GM12878 (cell line): ENCODE measurements at regions not wholly inside any gene's neighbourhood (a gene's known extent, or its start where the extent isn't known, plus 50 kb on each side); places are given as distances from the start of the nearest gene placed in this dataset.
"Not testable (repeated sequence)": the region's sequence is repeated elsewhere in the genome, so short reads cannot be mapped to it uniquely, and the experiment has no call there.

ENCODE experiments used
- BHLHE40 ChIP-seq, 2 experiments: fragments of 450-650 bp in 1 of 2; IDR thresholded peaks; 2 replicates each; pipeline ENCODE4 v1.6.1; 2011 to 2017; ENCODE audit warnings: low read depth in 2 of 2, borderline replicate concordance in 1 of 2, improper control_type of control experiment in 1 of 2, low read length in 1 of 2, mild to moderate bottlenecking in 1 of 2
- EZH2 ChIP-seq: IDR thresholded peaks from 2 replicates; pipeline ENCODE4 v1.6.1; 2012; ENCODE audit warnings: low read depth, mild to moderate bottlenecking, control low read depth, inconsistent platforms, low read length, borderline replicate concordance; ENCODE audit not compliant: control insufficient read depth
- JUNB ChIP-seq: IDR thresholded peaks from 2 replicates; pipeline ENCODE4 v1.6.1; 2016; ENCODE audit warnings: antibody characterized with exemption, mild to moderate bottlenecking
- POLR2AphosphoS5 ChIP-seq: IDR thresholded peaks from 2 replicates; pipeline ENCODE4 v1.6.1; 2011; ENCODE audit warnings: mild to moderate bottlenecking, low read length, inconsistent platforms
- SIN3A ChIP-seq: IDR thresholded peaks from 2 replicates; pipeline ENCODE4 v1.6.1; 2012; ENCODE audit warnings: low read depth, low read length, improper control_type of control experiment
- SMC3 ChIP-seq: IDR thresholded peaks from 2 replicates; pipeline ENCODE4 v1.6.1; 2011; ENCODE audit warnings: low read length, improper control_type of control experiment, borderline replicate concordance
- TF ChIP-seq, protein P1 (sequence below): IDR thresholded peaks from 2 replicates; pipeline ENCODE4 v1.6.1; 2012; ENCODE audit warnings: low read depth, low read length, improper control_type of control experiment
- TF ChIP-seq, protein P2 (sequence below), 3 experiments: IDR thresholded peaks in 2 of 3; conservative IDR thresholded peaks in 1 of 3; 2 replicates each; pipeline ENCODE4 v1.5.1; 2011; ENCODE audit warnings: low read depth in 3 of 3, low read length in 3 of 3, mild to moderate bottlenecking in 3 of 3, control low read depth in 2 of 3, moderate library complexity in 2 of 3, inconsistent platforms in 1 of 3, mixed read lengths in 1 of 3; ENCODE audit not compliant: control insufficient read depth in 2 of 3, insufficient read depth in 1 of 3; ENCODE audit errors: extremely low read depth in 1 of 3
- TF ChIP-seq, protein P3 (sequence below): IDR thresholded peaks from 2 replicates; pipeline ENCODE4 v1.6.1; 2012; ENCODE audit warnings: low read depth, low read length, improper control_type of control experiment

DNA sequence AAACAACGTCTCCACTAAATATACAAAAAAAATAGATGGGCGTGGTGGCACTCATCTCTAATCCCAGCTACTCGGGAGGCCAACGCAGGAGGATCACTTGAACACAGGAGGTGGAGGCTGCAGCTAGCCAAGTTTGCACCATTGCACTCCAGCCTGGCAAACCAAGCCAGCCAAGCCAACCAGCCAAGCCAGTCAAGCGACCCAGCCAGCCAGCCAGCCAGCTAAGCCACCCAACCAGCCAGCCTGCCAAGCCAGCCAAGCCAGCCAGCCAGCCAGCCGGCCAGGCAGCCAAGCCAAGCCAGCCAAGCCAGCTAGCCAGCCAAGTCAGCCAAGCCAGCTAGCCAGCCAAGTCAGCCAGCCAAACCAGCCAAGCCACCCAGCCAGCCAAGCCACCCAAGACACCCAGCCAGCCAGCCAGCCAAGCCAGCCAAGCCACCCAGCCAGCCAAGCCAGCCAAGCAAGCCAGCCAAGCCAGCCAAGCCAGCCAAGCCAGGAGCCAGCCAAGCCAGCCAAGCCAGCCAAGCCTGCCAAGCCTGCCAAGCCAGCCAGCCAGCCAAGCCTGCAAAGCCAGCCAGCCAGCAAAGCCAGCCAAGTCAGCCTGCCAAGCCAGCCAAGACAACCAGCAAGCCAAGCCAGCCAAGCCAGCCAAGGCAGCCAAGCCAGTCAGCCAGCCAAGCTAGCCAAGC, 342.2 kb upstream of the PLGLB2 start:
- not testable (repeated sequence) for TF ChIP-seq POLR2AphosphoS5; JUNB; BHLHE40 (IDR thresholded peaks at IDR 0.05; ENCODE audit: borderline replicate concordance in 1 of 2, low read depth in 2 of 2, low read length in 1 of 2); SMC3; EZH2; SIN3A
- TF ChIP-seq, protein P1, sequence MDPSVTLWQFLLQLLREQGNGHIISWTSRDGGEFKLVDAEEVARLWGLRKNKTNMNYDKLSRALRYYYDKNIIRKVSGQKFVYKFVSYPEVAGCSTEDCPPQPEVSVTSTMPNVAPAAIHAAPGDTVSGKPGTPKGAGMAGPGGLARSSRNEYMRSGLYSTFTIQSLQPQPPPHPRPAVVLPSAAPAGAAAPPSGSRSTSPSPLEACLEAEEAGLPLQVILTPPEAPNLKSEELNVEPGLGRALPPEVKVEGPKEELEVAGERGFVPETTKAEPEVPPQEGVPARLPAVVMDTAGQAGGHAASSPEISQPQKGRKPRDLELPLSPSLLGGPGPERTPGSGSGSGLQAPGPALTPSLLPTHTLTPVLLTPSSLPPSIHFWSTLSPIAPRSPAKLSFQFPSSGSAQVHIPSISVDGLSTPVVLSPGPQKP: not testable (repeated sequence)
- TF ChIP-seq, protein P2, sequence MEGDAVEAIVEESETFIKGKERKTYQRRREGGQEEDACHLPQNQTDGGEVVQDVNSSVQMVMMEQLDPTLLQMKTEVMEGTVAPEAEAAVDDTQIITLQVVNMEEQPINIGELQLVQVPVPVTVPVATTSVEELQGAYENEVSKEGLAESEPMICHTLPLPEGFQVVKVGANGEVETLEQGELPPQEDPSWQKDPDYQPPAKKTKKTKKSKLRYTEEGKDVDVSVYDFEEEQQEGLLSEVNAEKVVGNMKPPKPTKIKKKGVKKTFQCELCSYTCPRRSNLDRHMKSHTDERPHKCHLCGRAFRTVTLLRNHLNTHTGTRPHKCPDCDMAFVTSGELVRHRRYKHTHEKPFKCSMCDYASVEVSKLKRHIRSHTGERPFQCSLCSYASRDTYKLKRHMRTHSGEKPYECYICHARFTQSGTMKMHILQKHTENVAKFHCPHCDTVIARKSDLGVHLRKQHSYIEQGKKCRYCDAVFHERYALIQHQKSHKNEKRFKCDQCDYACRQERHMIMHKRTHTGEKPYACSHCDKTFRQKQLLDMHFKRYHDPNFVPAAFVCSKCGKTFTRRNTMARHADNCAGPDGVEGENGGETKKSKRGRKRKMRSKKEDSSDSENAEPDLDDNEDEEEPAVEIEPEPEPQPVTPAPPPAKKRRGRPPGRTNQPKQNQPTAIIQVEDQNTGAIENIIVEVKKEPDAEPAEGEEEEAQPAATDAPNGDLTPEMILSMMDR (IDR thresholded peaks at IDR 0.05 in 2 of 3, conservative IDR thresholded peaks at IDR 0.05 in 1 of 3; ENCODE audit: control insufficient read depth in 2 of 3, extremely low read depth in 1 of 3, insufficient read depth in 1 of 3, low read depth in 3 of 3, low read length in 3 of 3): not testable (repeated sequence)
- TF ChIP-seq, protein P3, sequence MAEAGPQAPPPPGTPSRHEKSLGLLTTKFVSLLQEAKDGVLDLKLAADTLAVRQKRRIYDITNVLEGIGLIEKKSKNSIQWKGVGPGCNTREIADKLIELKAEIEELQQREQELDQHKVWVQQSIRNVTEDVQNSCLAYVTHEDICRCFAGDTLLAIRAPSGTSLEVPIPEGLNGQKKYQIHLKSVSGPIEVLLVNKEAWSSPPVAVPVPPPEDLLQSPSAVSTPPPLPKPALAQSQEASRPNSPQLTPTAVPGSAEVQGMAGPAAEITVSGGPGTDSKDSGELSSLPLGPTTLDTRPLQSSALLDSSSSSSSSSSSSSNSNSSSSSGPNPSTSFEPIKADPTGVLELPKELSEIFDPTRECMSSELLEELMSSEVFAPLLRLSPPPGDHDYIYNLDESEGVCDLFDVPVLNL: not testable (repeated sequence)
